OCI-LY3 (cell line): ENCODE measurements at regions not wholly inside any gene's neighbourhood (a gene's known extent, or its start where the extent isn't known, plus 50 kb on each side); places are given as distances from the start of the nearest gene placed in this dataset.

Experiments
- EZH2phosphoT487 ChIP-seq: fragments of 200-600 bp; shearing (Covaris generic); IDR thresholded peaks from 2 replicates; pipeline ENCODE4 v1.6.1; 2018; ENCODE audit warnings: antibody characterized with exemption, mixed run types, low read depth
- TF ChIP-seq, protein P1 (sequence below): fragments of 200-600, 300-600 bp; sonication (generic); IDR thresholded peaks from 2 replicates; pipeline ENCODE4 v1.5.1; 2014; ENCODE audit warnings: antibody characterized with exemption, low read length, low read depth

GRCh38 chr3:177475356-177475665, 278.0 kb upstream of the TBL1XR1 start:
- TF ChIP-seq, protein P1, sequence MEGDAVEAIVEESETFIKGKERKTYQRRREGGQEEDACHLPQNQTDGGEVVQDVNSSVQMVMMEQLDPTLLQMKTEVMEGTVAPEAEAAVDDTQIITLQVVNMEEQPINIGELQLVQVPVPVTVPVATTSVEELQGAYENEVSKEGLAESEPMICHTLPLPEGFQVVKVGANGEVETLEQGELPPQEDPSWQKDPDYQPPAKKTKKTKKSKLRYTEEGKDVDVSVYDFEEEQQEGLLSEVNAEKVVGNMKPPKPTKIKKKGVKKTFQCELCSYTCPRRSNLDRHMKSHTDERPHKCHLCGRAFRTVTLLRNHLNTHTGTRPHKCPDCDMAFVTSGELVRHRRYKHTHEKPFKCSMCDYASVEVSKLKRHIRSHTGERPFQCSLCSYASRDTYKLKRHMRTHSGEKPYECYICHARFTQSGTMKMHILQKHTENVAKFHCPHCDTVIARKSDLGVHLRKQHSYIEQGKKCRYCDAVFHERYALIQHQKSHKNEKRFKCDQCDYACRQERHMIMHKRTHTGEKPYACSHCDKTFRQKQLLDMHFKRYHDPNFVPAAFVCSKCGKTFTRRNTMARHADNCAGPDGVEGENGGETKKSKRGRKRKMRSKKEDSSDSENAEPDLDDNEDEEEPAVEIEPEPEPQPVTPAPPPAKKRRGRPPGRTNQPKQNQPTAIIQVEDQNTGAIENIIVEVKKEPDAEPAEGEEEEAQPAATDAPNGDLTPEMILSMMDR: no peak
- no peak for TF ChIP-seq EZH2phosphoT487
